GOT3 (cell line): ENCODE measurements at regions not wholly inside any gene's neighbourhood (a gene's known extent, or its start where the extent isn't known, plus 50 kb on each side); places are given as distances from the start of the nearest gene placed in this dataset.
"Not testable (repeated sequence)": the region's sequence is repeated elsewhere in the genome, so short reads cannot be mapped to it uniquely, and the experiment has no call there.

Source experiments
- DNase-seq: peaks from one replicate; lab custom pipeline; 2025; ENCODE audit warnings: mixed read lengths; lab: John Stamatoyannopoulos, UW

- not testable (repeated sequence) for DNase-seq
Measured at GRCh38 chr9:85880507-85880906, 60.4 kb upstream of the NAA35 start.

DNA sequence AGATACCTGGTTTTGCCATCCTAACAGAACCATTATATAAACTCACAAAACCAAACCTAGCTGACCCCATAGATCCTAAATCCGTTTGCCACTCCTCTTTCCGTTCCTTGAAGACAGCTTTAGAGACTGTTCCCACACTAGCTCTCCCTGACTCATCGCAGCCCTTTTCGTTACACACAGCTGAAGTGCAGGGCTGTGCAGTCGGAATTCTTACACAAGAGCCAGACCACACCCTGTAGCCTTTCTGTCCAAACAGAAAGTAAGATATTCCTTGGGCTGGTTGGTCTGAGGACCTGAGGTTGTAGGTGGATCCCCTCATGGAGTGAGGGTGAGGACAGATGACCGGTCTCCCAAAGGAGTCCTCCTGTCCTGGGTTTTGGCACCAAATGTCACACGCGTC, 56.7 kb upstream of the NAA35 start:
- DNase-seq = no peak

DNA sequence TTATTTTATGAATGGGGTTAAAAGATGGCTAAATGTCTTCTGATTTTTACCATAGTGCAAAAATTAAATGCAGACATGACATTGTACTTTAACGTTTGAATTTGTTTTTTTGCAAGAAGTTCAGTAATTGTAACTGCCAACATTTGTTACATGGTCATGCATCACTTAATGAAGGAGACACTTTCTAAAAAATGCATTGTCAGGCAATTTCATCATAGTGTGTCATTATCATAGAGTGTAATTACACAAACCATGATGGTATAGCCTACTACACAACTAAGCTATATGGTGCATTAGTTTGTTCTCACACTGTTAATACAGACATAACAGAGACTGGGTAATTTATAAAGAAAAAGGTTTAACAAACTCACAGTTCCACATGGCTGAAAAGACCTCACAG, 50.0 kb upstream of the NAA35 start:
- no peak for DNase-seq
